ENCODE measurements at regions not wholly inside any gene's neighbourhood (a gene's known extent, or its start where the extent isn't known, plus 50 kb on each side); places are given as distances from the start of the nearest gene placed in this dataset.

GRCh38 chr9:119877306-119877705 is 508.1 kb upstream of the BRINP1 start:
- H3K9me3 ChIP-seq (replicated peaks; ENCODE audit: control insufficient read depth, insufficient read depth, low read length) = peaks cover 6% of the 10 kb centered on the region
- CTCF ChIA-PET = no interaction called here
- no peak overlapping the region for H3K4me3 ChIP-seq (replicated peaks in 1 of 3; ENCODE audit: insufficient read depth in 1 of 3, low read depth in 1 of 3, low read length in 3 of 3)
- H3K27me3 ChIP-seq (ENCODE audit: control insufficient read depth in 2 of 2, insufficient read depth in 2 of 2, low read length in 2 of 2) = no peaks in the 10 kb centered on the region
- H2AFZ ChIP-seq (ENCODE audit: low read depth, low read length) = no peak overlapping the region
- BruUV-seq (replicated peaks) = no TSS peak
- no peaks in the 10 kb centered on the region for H3K4me1 ChIP-seq (ENCODE audit: control insufficient read depth, extremely low read depth, insufficient read depth, low read length)
- POLR2A ChIA-PET = no interaction called here
- H3K9me1 ChIP-seq (replicated peaks; ENCODE audit: control insufficient read depth, extremely low read depth, insufficient read depth, low read length) = no peaks in the 10 kb centered on the region
- H3K36me3 ChIP-seq (ENCODE audit: control insufficient read depth in 2 of 2, extremely low read depth in 1 of 2, insufficient read depth in 2 of 2, low read length in 2 of 2) = no peaks in the 10 kb centered on the region
- H3K4me2 ChIP-seq (ENCODE audit: insufficient read depth, low read length) = no peak overlapping the region
- intact Hi-C loops (cut with micrococcal nuclease) (no loop called here), dilution Hi-C loops (cut with MboI; ENCODE audit: extremely low pct_ligation_motif_present, low sequenced_read_pairs) (no loop called here)
- FAIRE-seq (no peak), DNase-seq (ENCODE audit: low read depth, low spot score) (no peak)
- no peaks in the 10 kb centered on the region for H4K20me1 ChIP-seq (replicated peaks; ENCODE audit: control insufficient read depth, extremely low read depth, insufficient read depth, low read length)
- H3K9ac ChIP-seq (replicated peaks; ENCODE audit: extremely low read depth, insufficient read depth, low read length) = no peak overlapping the region
- TF ChIP-seq POLR2AphosphoS5 (IDR thresholded peaks at IDR 0.05; ENCODE audit: insufficient read depth, low read depth, low read length) (no peak), FOS (IDR thresholded peaks at IDR 0.05; ENCODE audit: borderline replicate concordance, insufficient read depth, low read length) (no peak), EZH2 (IDR thresholded peaks at IDR 0.05; ENCODE audit: borderline replicate concordance, low read depth, low read length, severe bottlenecking) (no peak), POLR2A (IDR thresholded peaks at IDR 0.05; ENCODE audit: low read depth, low read length) (no peak), GATA2 (IDR thresholded peaks at IDR 0.05; ENCODE audit: insufficient read depth, insufficient read length, low read depth, low read length) (no peak), JUN (IDR thresholded peaks at IDR 0.05; ENCODE audit: borderline replicate concordance, insufficient read depth, insufficient read length, low read depth) (no peak), MYC (IDR thresholded peaks at IDR 0.05; ENCODE audit: low read depth, low read length) (no peak)
- TF ChIP-seq, protein P1, sequence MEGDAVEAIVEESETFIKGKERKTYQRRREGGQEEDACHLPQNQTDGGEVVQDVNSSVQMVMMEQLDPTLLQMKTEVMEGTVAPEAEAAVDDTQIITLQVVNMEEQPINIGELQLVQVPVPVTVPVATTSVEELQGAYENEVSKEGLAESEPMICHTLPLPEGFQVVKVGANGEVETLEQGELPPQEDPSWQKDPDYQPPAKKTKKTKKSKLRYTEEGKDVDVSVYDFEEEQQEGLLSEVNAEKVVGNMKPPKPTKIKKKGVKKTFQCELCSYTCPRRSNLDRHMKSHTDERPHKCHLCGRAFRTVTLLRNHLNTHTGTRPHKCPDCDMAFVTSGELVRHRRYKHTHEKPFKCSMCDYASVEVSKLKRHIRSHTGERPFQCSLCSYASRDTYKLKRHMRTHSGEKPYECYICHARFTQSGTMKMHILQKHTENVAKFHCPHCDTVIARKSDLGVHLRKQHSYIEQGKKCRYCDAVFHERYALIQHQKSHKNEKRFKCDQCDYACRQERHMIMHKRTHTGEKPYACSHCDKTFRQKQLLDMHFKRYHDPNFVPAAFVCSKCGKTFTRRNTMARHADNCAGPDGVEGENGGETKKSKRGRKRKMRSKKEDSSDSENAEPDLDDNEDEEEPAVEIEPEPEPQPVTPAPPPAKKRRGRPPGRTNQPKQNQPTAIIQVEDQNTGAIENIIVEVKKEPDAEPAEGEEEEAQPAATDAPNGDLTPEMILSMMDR (IDR thresholded peaks at IDR 0.05; ENCODE audit: extremely low read depth in 1 of 2, insufficient read depth in 1 of 2, low read depth in 1 of 2, low read length in 2 of 2) = no peak
- TF ChIP-seq, protein P2, sequence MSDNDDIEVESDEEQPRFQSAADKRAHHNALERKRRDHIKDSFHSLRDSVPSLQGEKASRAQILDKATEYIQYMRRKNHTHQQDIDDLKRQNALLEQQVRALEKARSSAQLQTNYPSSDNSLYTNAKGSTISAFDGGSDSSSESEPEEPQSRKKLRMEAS (IDR thresholded peaks at IDR 0.05; ENCODE audit: insufficient read depth, insufficient read length) = no peak
- H3K79me2 ChIP-seq (ENCODE audit: control insufficient read depth, insufficient read depth, low read length) = no peaks in the 10 kb centered on the region
- no peak overlapping the region for H3K27ac ChIP-seq (ENCODE audit: insufficient read depth, low read depth, low read length)

All from endothelial cell of umbilical vein (primary cell).